ENCODE measurements at regions not wholly inside any gene's neighbourhood (a gene's known extent, or its start where the extent isn't known, plus 50 kb on each side); places are given as distances from the start of the nearest gene placed in this dataset.
"Not testable (repeated sequence)": the region's sequence is repeated elsewhere in the genome, so short reads cannot be mapped to it uniquely, and the experiment has no call there.

- H3K4me3 ChIP-seq (ENCODE audit: insufficient read depth, low read depth, low read length) = no peak overlapping the region
- no peaks in the 10 kb centered on the region for H3K36me3 ChIP-seq (replicated peaks; ENCODE audit: control insufficient read depth, insufficient read depth, low read length)
- no peak for DNase-seq
- H3K27me3 ChIP-seq (ENCODE audit: control insufficient read depth, insufficient read depth, low read length) = no peaks in the 10 kb centered on the region
Observed at GRCh38 chr4:42205541-42205940, 53.1 kb upstream of the BEND4 start.

- Histone ChIP-seq H3K36me3 (replicated peaks; ENCODE audit: control insufficient read depth, insufficient read depth, low read length) (no peaks in the 10 kb centered on the region), H3K27me3 (ENCODE audit: control insufficient read depth, insufficient read depth, low read length) (no peaks in the 10 kb centered on the region), H3K4me3 (ENCODE audit: insufficient read depth, low read depth, low read length) (no peak overlapping the region)
- no peak for DNase-seq
Observed at GRCh38 chr4:42216664-42217063, 64.2 kb upstream of the BEND4 start.

- Histone ChIP-seq H3K36me3 (replicated peaks; ENCODE audit: control insufficient read depth, insufficient read depth, low read length) (no peaks in the 10 kb centered on the region), H3K27me3 (ENCODE audit: control insufficient read depth, insufficient read depth, low read length) (no peaks in the 10 kb centered on the region), H3K4me3 (ENCODE audit: insufficient read depth, low read depth, low read length) (no peak overlapping the region)
- DNase-seq = no peak
Observed at GRCh38 chr4:42225286-42225685, 72.8 kb upstream of the BEND4 start.

- H3K27me3 ChIP-seq (ENCODE audit: control insufficient read depth, insufficient read depth, low read length) = no peaks in the 10 kb centered on the region
- no peaks in the 10 kb centered on the region for H3K36me3 ChIP-seq (replicated peaks; ENCODE audit: control insufficient read depth, insufficient read depth, low read length)
- no peak for DNase-seq
Observed at GRCh38 chr4:42234817-42235216, 82.4 kb upstream of the BEND4 start.

GRCh38 chr4:42235304-42236021 is 83.0 kb upstream of the BEND4 start:
- no peak for DNase-seq
- H3K27me3 ChIP-seq (ENCODE audit: control insufficient read depth, insufficient read depth, low read length) = no peaks in the 10 kb centered on the region
- no peak overlapping the region for H3K4me3 ChIP-seq (ENCODE audit: insufficient read depth, low read depth, low read length)
- H3K36me3 ChIP-seq (replicated peaks; ENCODE audit: control insufficient read depth, insufficient read depth, low read length) = no peaks in the 10 kb centered on the region

More at GRCh38 chr4:42234817-42235216, 82.4 kb upstream of the BEND4 start:
- H3K4me3 ChIP-seq (ENCODE audit: insufficient read depth, low read depth, low read length) = no peak overlapping the region

- Histone ChIP-seq H3K36me3 (replicated peaks; ENCODE audit: control insufficient read depth, insufficient read depth, low read length) (no peaks in the 10 kb centered on the region), H3K4me3 (ENCODE audit: insufficient read depth, low read depth, low read length) (no peak overlapping the region), H3K27me3 (ENCODE audit: control insufficient read depth, insufficient read depth, low read length) (no peaks in the 10 kb centered on the region)
- DNase-seq = no peak
Observed at GRCh38 chr4:42237010-42237409, 84.6 kb upstream of the BEND4 start.

- no peaks in the 10 kb centered on the region for H3K27me3 ChIP-seq (ENCODE audit: control insufficient read depth, insufficient read depth, low read length)
- H3K36me3 ChIP-seq (replicated peaks; ENCODE audit: control insufficient read depth, insufficient read depth, low read length) = no peaks in the 10 kb centered on the region
- no peak for DNase-seq
- H3K4me3 ChIP-seq (ENCODE audit: insufficient read depth, low read depth, low read length) = no peak overlapping the region
Observed at GRCh38 chr4:42237451-42237850, 85.0 kb upstream of the BEND4 start.

GRCh38 chr4:42248972-42249371 is 96.5 kb upstream of the BEND4 start:
- Histone ChIP-seq H3K4me3 (ENCODE audit: insufficient read depth, low read depth, low read length) (no peak overlapping the region), H3K36me3 (replicated peaks; ENCODE audit: control insufficient read depth, insufficient read depth, low read length) (no peaks in the 10 kb centered on the region), H3K27me3 (ENCODE audit: control insufficient read depth, insufficient read depth, low read length) (no peaks in the 10 kb centered on the region)
- no peak for DNase-seq

GRCh38 chr4:42252315-42252714 is 99.9 kb upstream of the BEND4 start:
- no peak overlapping the region for H3K4me3 ChIP-seq (ENCODE audit: insufficient read depth, low read depth, low read length)
- no peaks in the 10 kb centered on the region for H3K27me3 ChIP-seq (ENCODE audit: control insufficient read depth, insufficient read depth, low read length)
- H3K36me3 ChIP-seq (replicated peaks; ENCODE audit: control insufficient read depth, insufficient read depth, low read length) = no peaks in the 10 kb centered on the region
- DNase-seq = no peak

- not testable (repeated sequence) for DNase-seq; H3K36me3 ChIP-seq (replicated peaks; ENCODE audit: control insufficient read depth, insufficient read depth, low read length); H3K4me3 ChIP-seq (ENCODE audit: insufficient read depth, low read depth, low read length); H3K27me3 ChIP-seq (ENCODE audit: control insufficient read depth, insufficient read depth, low read length)
Observed at GRCh38 chr4:42257645-42258044, 105.2 kb upstream of the BEND4 start.

GRCh38 chr4:42262701-42263490 is 110.4 kb upstream of the BEND4 start:
- no peak for DNase-seq
- Histone ChIP-seq H3K36me3 (replicated peaks; ENCODE audit: control insufficient read depth, insufficient read depth, low read length) (no peaks in the 10 kb centered on the region), H3K27me3 (ENCODE audit: control insufficient read depth, insufficient read depth, low read length) (no peaks in the 10 kb centered on the region), H3K4me3 (ENCODE audit: insufficient read depth, low read depth, low read length) (no peak overlapping the region)

GRCh38 chr4:42265782-42266602 is 113.5 kb upstream of the BEND4 start:
- Histone ChIP-seq H3K36me3 (replicated peaks; ENCODE audit: control insufficient read depth, insufficient read depth, low read length) (no peaks in the 10 kb centered on the region), H3K27me3 (ENCODE audit: control insufficient read depth, insufficient read depth, low read length) (no peaks in the 10 kb centered on the region), H3K4me3 (ENCODE audit: insufficient read depth, low read depth, low read length) (no peak overlapping the region)
- DNase-seq = no peak

GRCh38 chr4:42267724-42268123 is 115.3 kb upstream of the BEND4 start:
- H3K27me3 ChIP-seq (ENCODE audit: control insufficient read depth, insufficient read depth, low read length) = no peaks in the 10 kb centered on the region
- H3K36me3 ChIP-seq (replicated peaks; ENCODE audit: control insufficient read depth, insufficient read depth, low read length) = no peaks in the 10 kb centered on the region
- H3K4me3 ChIP-seq (ENCODE audit: insufficient read depth, low read depth, low read length) = no peak overlapping the region
- no peak for DNase-seq

GRCh38 chr4:42268824-42269223 is 116.4 kb upstream of the BEND4 start:
- peak; percentile 60 for DNase-seq
- Histone ChIP-seq H3K4me3 (ENCODE audit: insufficient read depth, low read depth, low read length) (no peak overlapping the region), H3K36me3 (replicated peaks; ENCODE audit: control insufficient read depth, insufficient read depth, low read length) (no peaks in the 10 kb centered on the region), H3K27me3 (ENCODE audit: control insufficient read depth, insufficient read depth, low read length) (no peaks in the 10 kb centered on the region)

GRCh38 chr4:42271096-42271495 is 118.6 kb upstream of the BEND4 start:
- no peaks in the 10 kb centered on the region for H3K36me3 ChIP-seq (replicated peaks; ENCODE audit: control insufficient read depth, insufficient read depth, low read length)
- no peak overlapping the region for H3K4me3 ChIP-seq (ENCODE audit: insufficient read depth, low read depth, low read length)
- DNase-seq = no peak
- no peaks in the 10 kb centered on the region for H3K27me3 ChIP-seq (ENCODE audit: control insufficient read depth, insufficient read depth, low read length)

Measured in H7 (cell line).